Endothelial cell of umbilical vein (primary cell): ENCODE measurements at regions not wholly inside any gene's neighbourhood (a gene's known extent, or its start where the extent isn't known, plus 50 kb on each side); places are given as distances from the start of the nearest gene placed in this dataset.

Source experiments
- BruUV-seq: library from RNA; stranded (reverse); fragments of 400-500 nt; replicated peaks from 2 replicates; lab custom pipeline; 2021; lab: Mats Ljungman, UMichigan
- CTCF ChIA-PET: fragments of 300-600, 350-600 bp; sonication (Branson Sonifier 250); formaldehyde crosslinking; loops from one replicate; lab custom pipeline; 2021; ENCODE audit warnings: antibody characterized with exemption, inconsistent platforms; lab: Charles Lee
- POLR2A ChIA-PET: fragments of 300-600, 350-600 bp; sonication (Branson Sonifier 250); formaldehyde crosslinking; loops from one replicate; lab custom pipeline; 2021; ENCODE audit warnings: antibody characterized with exemption, inconsistent platforms; lab: Charles Lee
- DNase-seq: peaks from one replicate; pipeline ENCODE4 v3.0.0-alpha.2; 2011; ENCODE audit warnings: low read depth, low spot score
- FAIRE-seq: peaks from 2 replicates; lab custom pipeline; 2011; peaks lifted over from hg19 to GRCh38; lab: Jason Lieb, UNC
- H2AFZ ChIP-seq: 2 replicates; pipeline ENCODE4 v1.6.0; 2012; ENCODE audit warnings: low read depth, low read length, control low read depth, inconsistent platforms
- H3K27ac ChIP-seq: 2 replicates; pipeline ENCODE4 v1.5.1; 2011; ENCODE audit warnings: low read depth, mild to moderate bottlenecking, control low read depth, low read length, moderate library complexity; ENCODE audit not compliant: insufficient read depth
- H3K27me3 ChIP-seq, 2 experiments: 2 replicates each; pipeline versions ENCODE4 v1.6.0 to v1.6.1; 2011; ENCODE audit warnings: low read length in 2 of 2, mixed read lengths in 1 of 2; ENCODE audit not compliant: control insufficient read depth in 2 of 2, insufficient read depth in 2 of 2
- H3K36me3 ChIP-seq, 2 experiments: 2 replicates in 1 of 2; 3 replicates in 1 of 2; pipeline ENCODE4 v1.5.1; 2011; ENCODE audit warnings: low read length in 2 of 2, mild to moderate bottlenecking in 1 of 2, moderate library complexity in 1 of 2; ENCODE audit not compliant: control insufficient read depth in 2 of 2, insufficient read depth in 2 of 2; ENCODE audit errors: extremely low read depth in 1 of 2
- H3K4me1 ChIP-seq: 3 replicates; pipeline ENCODE4 v1.5.1; 2011; ENCODE audit warnings: mild to moderate bottlenecking, low read length; ENCODE audit not compliant: control insufficient read depth, insufficient read depth; ENCODE audit errors: extremely low read depth
- H3K4me2 ChIP-seq: 2 replicates; pipeline ENCODE4 v1.6.1; 2011; ENCODE audit warnings: low read length, control low read depth, mixed read lengths; ENCODE audit not compliant: insufficient read depth
- H3K4me3 ChIP-seq, 3 experiments: fragments of 200-600 bp in 1 of 3; sonication (generic), shearing (Covaris generic) in 1 of 3; replicated peaks in 1 of 3; 2 replicates each; pipeline ENCODE4 v1.5.1; 2011 to 2016; ENCODE audit warnings: control low read depth in 3 of 3, low read length in 3 of 3, mild to moderate bottlenecking in 2 of 3, inconsistent platforms in 1 of 3, low read depth in 1 of 3, moderate library complexity in 1 of 3; ENCODE audit not compliant: insufficient read depth in 1 of 3
- H3K79me2 ChIP-seq: 2 replicates; pipeline ENCODE4 v1.6.0; 2012; ENCODE audit warnings: low read length, inconsistent platforms; ENCODE audit not compliant: control insufficient read depth, insufficient read depth
- H3K9ac ChIP-seq: replicated peaks from 2 replicates; pipeline ENCODE3; 2011; ENCODE audit warnings: low read length, control low read depth; ENCODE audit not compliant: insufficient read depth; ENCODE audit errors: extremely low read depth
- H3K9me1 ChIP-seq: replicated peaks from 3 replicates; pipeline ENCODE4 v1.6.0; 2011; ENCODE audit warnings: mild to moderate bottlenecking, low read length; ENCODE audit not compliant: control insufficient read depth, insufficient read depth; ENCODE audit errors: extremely low read depth
- H3K9me3 ChIP-seq: replicated peaks from 2 replicates; pipeline ENCODE4 v1.5.1; 2012; ENCODE audit warnings: low read length, inconsistent platforms; ENCODE audit not compliant: control insufficient read depth, insufficient read depth
- H4K20me1 ChIP-seq: replicated peaks from 2 replicates; pipeline ENCODE3; 2011; ENCODE audit warnings: mild to moderate bottlenecking, low read length; ENCODE audit not compliant: control insufficient read depth, insufficient read depth; ENCODE audit errors: extremely low read depth
- EZH2 ChIP-seq: IDR thresholded peaks from 2 replicates; pipeline ENCODE4 v1.6.1; 2012; ENCODE audit warnings: borderline replicate concordance, low read depth, mild to moderate bottlenecking, moderate library complexity, low read length, inconsistent platforms; ENCODE audit not compliant: severe bottlenecking
- FOS ChIP-seq: IDR thresholded peaks from 2 replicates; pipeline ENCODE4 v1.6.1; 2011; ENCODE audit warnings: mild to moderate bottlenecking, low read length, moderate library complexity, borderline replicate concordance; ENCODE audit not compliant: insufficient read depth
- GATA2 ChIP-seq: IDR thresholded peaks from 2 replicates; pipeline ENCODE4 v1.7.0; 2011; ENCODE audit warnings: low read depth, mild to moderate bottlenecking, moderate library complexity, mixed read lengths, low read length; ENCODE audit not compliant: insufficient read length, insufficient read depth
- JUN ChIP-seq: IDR thresholded peaks from 2 replicates; pipeline ENCODE4 v1.6.1; 2011; ENCODE audit warnings: borderline replicate concordance, low read depth; ENCODE audit not compliant: insufficient read length, insufficient read depth
- MYC ChIP-seq: IDR thresholded peaks from one replicate; pipeline ENCODE4 v1.6.1; 2011; ENCODE audit warnings: mild to moderate bottlenecking, low read depth, low read length
- POLR2A ChIP-seq: IDR thresholded peaks from 2 replicates; pipeline ENCODE4 v1.6.1; 2012; ENCODE audit warnings: low read depth, mild to moderate bottlenecking, control low read depth, low read length
- POLR2AphosphoS5 ChIP-seq: IDR thresholded peaks from 2 replicates; pipeline ENCODE4 v1.6.1; 2012; ENCODE audit warnings: low read depth, mild to moderate bottlenecking, control low read depth, low read length, moderate library complexity; ENCODE audit not compliant: insufficient read depth
- dilution Hi-C: fragments of 300-500 bp; cut with MboI; formaldehyde crosslinking; loops from one replicate; pipeline ENCODE4 v1.15.0; 2019; ENCODE audit warnings: low sequenced_read_pairs; ENCODE audit not compliant: extremely low pct_ligation_motif_present
- intact Hi-C: fragments of 100-400 bp; cut with micrococcal nuclease; formaldehyde crosslinking; loops from one replicate; pipeline ENCODE4 v1.10.0; 2022
- TF ChIP-seq, protein P1 (sequence below), 2 donors: IDR thresholded peaks; 1 replicate in 1 of 2; 2 replicates in 1 of 2; pipeline ENCODE4 v1.5.1; 2011; ENCODE audit warnings: low read length in 2 of 2, mild to moderate bottlenecking in 2 of 2, moderate library complexity in 2 of 2, control low read depth in 1 of 2, inconsistent platforms in 1 of 2, low read depth in 1 of 2; ENCODE audit not compliant: insufficient read depth in 1 of 2; ENCODE audit errors: extremely low read depth in 1 of 2
- TF ChIP-seq, protein P2 (sequence below): IDR thresholded peaks from 2 replicates; pipeline ENCODE4 v1.6.1; 2011; ENCODE audit not compliant: insufficient read depth, insufficient read length

DNA sequence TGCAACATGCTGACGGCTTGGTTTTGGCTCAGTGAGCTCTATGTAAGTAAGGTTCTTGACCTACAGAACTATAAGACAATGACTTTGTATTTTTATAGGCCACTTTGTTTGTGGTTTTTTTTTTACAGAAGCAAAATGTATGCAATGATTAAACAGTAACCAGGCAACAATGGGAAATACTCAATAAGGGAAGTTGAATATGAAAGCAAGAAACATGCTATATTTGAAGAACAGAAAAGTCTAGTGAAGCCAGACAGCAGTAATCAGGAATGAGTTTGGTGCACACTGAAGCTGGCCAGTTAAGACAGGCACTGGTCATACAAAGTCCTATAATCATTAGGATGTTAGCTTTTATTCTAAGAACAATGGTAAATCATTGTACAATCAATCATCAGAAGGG, 1926.8 kb downstream of the NCAM2 start:
- no peaks in the 10 kb centered on the region for H3K79me2 ChIP-seq
- H3K9me3 ChIP-seq: no peaks in the 10 kb centered on the region
- no TSS peak for BruUV-seq
- H3K27me3 ChIP-seq: no peaks in the 10 kb centered on the region
- no peak overlapping the region for H3K9ac ChIP-seq
- no peak overlapping the region for H2AFZ ChIP-seq
- no peak overlapping the region for H3K4me2 ChIP-seq
- ChIA-PET POLR2A (no interaction called here), CTCF (no interaction called here)
- no peaks in the 10 kb centered on the region for H3K36me3 ChIP-seq
- FAIRE-seq: no peak
- TF ChIP-seq, protein P1, sequence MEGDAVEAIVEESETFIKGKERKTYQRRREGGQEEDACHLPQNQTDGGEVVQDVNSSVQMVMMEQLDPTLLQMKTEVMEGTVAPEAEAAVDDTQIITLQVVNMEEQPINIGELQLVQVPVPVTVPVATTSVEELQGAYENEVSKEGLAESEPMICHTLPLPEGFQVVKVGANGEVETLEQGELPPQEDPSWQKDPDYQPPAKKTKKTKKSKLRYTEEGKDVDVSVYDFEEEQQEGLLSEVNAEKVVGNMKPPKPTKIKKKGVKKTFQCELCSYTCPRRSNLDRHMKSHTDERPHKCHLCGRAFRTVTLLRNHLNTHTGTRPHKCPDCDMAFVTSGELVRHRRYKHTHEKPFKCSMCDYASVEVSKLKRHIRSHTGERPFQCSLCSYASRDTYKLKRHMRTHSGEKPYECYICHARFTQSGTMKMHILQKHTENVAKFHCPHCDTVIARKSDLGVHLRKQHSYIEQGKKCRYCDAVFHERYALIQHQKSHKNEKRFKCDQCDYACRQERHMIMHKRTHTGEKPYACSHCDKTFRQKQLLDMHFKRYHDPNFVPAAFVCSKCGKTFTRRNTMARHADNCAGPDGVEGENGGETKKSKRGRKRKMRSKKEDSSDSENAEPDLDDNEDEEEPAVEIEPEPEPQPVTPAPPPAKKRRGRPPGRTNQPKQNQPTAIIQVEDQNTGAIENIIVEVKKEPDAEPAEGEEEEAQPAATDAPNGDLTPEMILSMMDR (IDR thresholded peaks at IDR 0.05; ENCODE audit: extremely low read depth in 1 of 2, insufficient read depth in 1 of 2, low read depth in 1 of 2, low read length in 2 of 2): no peak
- TF ChIP-seq EZH2 (no peak), GATA2 (no peak), JUN (no peak), POLR2AphosphoS5 (no peak), FOS (no peak), MYC (no peak), POLR2A (no peak)
- TF ChIP-seq, protein P2, sequence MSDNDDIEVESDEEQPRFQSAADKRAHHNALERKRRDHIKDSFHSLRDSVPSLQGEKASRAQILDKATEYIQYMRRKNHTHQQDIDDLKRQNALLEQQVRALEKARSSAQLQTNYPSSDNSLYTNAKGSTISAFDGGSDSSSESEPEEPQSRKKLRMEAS: no peak
- intact Hi-C loops: no loop called here
- dilution Hi-C loops: no loop called here
- no peak for DNase-seq
- no peaks in the 10 kb centered on the region for H3K4me1 ChIP-seq
- H3K9me1 ChIP-seq: no peaks in the 10 kb centered on the region
- H3K4me3 ChIP-seq: no peak overlapping the region
- no peaks in the 10 kb centered on the region for H4K20me1 ChIP-seq
- H3K27ac ChIP-seq: no peak overlapping the region
